ENCODE measurements at regions not wholly inside any gene's neighbourhood (a gene's known extent, or its start where the extent isn't known, plus 50 kb on each side); places are given as distances from the start of the nearest gene placed in this dataset.

DNA sequence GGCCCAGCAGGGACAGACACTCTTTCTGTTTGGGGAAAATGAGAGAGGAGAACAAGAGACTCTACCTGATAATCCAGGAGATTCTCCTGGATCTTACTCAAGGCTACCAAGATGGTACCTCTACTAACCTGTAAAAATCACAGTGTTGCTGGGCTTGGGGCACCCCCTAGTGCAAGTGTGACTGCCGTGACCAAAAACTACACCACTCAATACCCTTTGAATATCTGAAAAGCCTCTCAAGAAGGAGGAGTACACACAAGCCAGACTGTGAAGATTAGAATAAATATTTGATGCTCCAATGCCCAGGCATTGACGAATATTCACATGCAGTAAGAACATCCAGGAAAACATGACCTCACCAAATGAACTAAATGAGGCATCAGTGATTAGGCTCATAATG is 965.4 kb downstream of the LRFN5 start:
- TF ChIP-seq, protein P1, sequence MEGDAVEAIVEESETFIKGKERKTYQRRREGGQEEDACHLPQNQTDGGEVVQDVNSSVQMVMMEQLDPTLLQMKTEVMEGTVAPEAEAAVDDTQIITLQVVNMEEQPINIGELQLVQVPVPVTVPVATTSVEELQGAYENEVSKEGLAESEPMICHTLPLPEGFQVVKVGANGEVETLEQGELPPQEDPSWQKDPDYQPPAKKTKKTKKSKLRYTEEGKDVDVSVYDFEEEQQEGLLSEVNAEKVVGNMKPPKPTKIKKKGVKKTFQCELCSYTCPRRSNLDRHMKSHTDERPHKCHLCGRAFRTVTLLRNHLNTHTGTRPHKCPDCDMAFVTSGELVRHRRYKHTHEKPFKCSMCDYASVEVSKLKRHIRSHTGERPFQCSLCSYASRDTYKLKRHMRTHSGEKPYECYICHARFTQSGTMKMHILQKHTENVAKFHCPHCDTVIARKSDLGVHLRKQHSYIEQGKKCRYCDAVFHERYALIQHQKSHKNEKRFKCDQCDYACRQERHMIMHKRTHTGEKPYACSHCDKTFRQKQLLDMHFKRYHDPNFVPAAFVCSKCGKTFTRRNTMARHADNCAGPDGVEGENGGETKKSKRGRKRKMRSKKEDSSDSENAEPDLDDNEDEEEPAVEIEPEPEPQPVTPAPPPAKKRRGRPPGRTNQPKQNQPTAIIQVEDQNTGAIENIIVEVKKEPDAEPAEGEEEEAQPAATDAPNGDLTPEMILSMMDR (IDR thresholded peaks at IDR 0.05) = no peak
- no peak for TF ChIP-seq POLR2A (IDR thresholded peaks at IDR 0.05)

Data from lower leg skin (tissue), 3 donors.